ENCODE measurements at regions not wholly inside any gene's neighbourhood (a gene's known extent, or its start where the extent isn't known, plus 50 kb on each side); places are given as distances from the start of the nearest gene placed in this dataset.

- Histone ChIP-seq H3K27me3 (ENCODE audit: insufficient read depth, low read length) (no peaks in the 10 kb centered on the region), H3K27ac (ENCODE audit: low read depth, low read length, poor library complexity, severe bottlenecking) (no peak overlapping the region), H3K4me1 (ENCODE audit: insufficient read depth, low read length, severe bottlenecking) (no peaks in the 10 kb centered on the region), H3K36me3 (ENCODE audit: insufficient read depth, low read length) (no peaks in the 10 kb centered on the region), H3F3A (ENCODE audit: insufficient read depth, low read length) (no peaks in the 10 kb centered on the region), H3K9me2 (ENCODE audit: low read depth, low read length) (no peaks in the 10 kb centered on the region), H2AFZ (ENCODE audit: low read length) (no peak overlapping the region), H3K4me2 (ENCODE audit: low read length) (no peak overlapping the region), H3K9me3 (ENCODE audit: low read length) (no peaks in the 10 kb centered on the region), H4K20me1 (ENCODE audit: insufficient read depth, low read length) (no peaks in the 10 kb centered on the region), H3K9ac (ENCODE audit: low read length) (no peak overlapping the region), H3K4me3 (ENCODE audit: low read depth, low read length, poor library complexity, severe bottlenecking) (no peak overlapping the region), H3K79me2 (ENCODE audit: insufficient read depth, low read length) (no peaks in the 10 kb centered on the region)
- TF ChIP-seq EZH2 (IDR thresholded peaks at IDR 0.05; ENCODE audit: borderline replicate concordance, low read length) (no peak), CTCF (IDR thresholded peaks at IDR 0.05; ENCODE audit: low read length) (no peak)
Observed at GRCh38 chr12:72134246-72135020, 137.7 kb upstream of the TRHDE start.

GRCh38 chr12:72135021-72135301 is 137.2 kb upstream of the TRHDE start:
- Histone ChIP-seq H3K9me2 (ENCODE audit: low read depth, low read length) (no peaks in the 10 kb centered on the region), H4K20me1 (ENCODE audit: insufficient read depth, low read length) (no peaks in the 10 kb centered on the region), H3K27ac (ENCODE audit: low read depth, low read length, poor library complexity, severe bottlenecking) (no peak overlapping the region), H2AFZ (ENCODE audit: low read length) (no peak overlapping the region), H3K79me2 (ENCODE audit: insufficient read depth, low read length) (no peaks in the 10 kb centered on the region), H3K27me3 (ENCODE audit: insufficient read depth, low read length) (no peaks in the 10 kb centered on the region), H3K4me2 (ENCODE audit: low read length) (no peak overlapping the region), H3K4me1 (ENCODE audit: insufficient read depth, low read length, severe bottlenecking) (no peaks in the 10 kb centered on the region), H3K9ac (ENCODE audit: low read length) (no peak overlapping the region), H3F3A (ENCODE audit: insufficient read depth, low read length) (no peaks in the 10 kb centered on the region), H3K4me3 (ENCODE audit: low read depth, low read length, poor library complexity, severe bottlenecking) (no peak overlapping the region), H3K36me3 (ENCODE audit: insufficient read depth, low read length) (no peaks in the 10 kb centered on the region), H3K9me3 (ENCODE audit: low read length) (no peaks in the 10 kb centered on the region)
- no peak for TF ChIP-seq EZH2 (IDR thresholded peaks at IDR 0.05; ENCODE audit: borderline replicate concordance, low read length)

GRCh38 chr12:72136792-72137191 is 135.4 kb upstream of the TRHDE start:
- Histone ChIP-seq H2AFZ (ENCODE audit: low read length) (no peak overlapping the region), H3K27ac (ENCODE audit: low read depth, low read length, poor library complexity, severe bottlenecking) (no peak overlapping the region), H3K36me3 (ENCODE audit: insufficient read depth, low read length) (no peaks in the 10 kb centered on the region), H3K9me3 (ENCODE audit: low read length) (no peaks in the 10 kb centered on the region), H3K9ac (ENCODE audit: low read length) (no peak overlapping the region), H4K20me1 (ENCODE audit: insufficient read depth, low read length) (no peaks in the 10 kb centered on the region), H3K79me2 (ENCODE audit: insufficient read depth, low read length) (no peaks in the 10 kb centered on the region), H3K27me3 (ENCODE audit: insufficient read depth, low read length) (no peaks in the 10 kb centered on the region), H3K4me2 (ENCODE audit: low read length) (no peak overlapping the region), H3K4me1 (ENCODE audit: insufficient read depth, low read length, severe bottlenecking) (no peaks in the 10 kb centered on the region), H3F3A (ENCODE audit: insufficient read depth, low read length) (no peaks in the 10 kb centered on the region), H3K9me2 (ENCODE audit: low read depth, low read length) (no peaks in the 10 kb centered on the region), H3K4me3 (ENCODE audit: low read depth, low read length, poor library complexity, severe bottlenecking) (no peak overlapping the region)
- TF ChIP-seq EZH2 (IDR thresholded peaks at IDR 0.05; ENCODE audit: borderline replicate concordance, low read length) = no peak
- no peak for TF ChIP-seq CTCF (IDR thresholded peaks at IDR 0.05; ENCODE audit: low read length)

- no peak overlapping the region for H3K4me2 ChIP-seq (ENCODE audit: low read length)
- H3K27ac ChIP-seq (ENCODE audit: low read depth, low read length, poor library complexity, severe bottlenecking) = no peak overlapping the region
- no peak overlapping the region for H2AFZ ChIP-seq (ENCODE audit: low read length)
- no peaks in the 10 kb centered on the region for H3F3A ChIP-seq (ENCODE audit: insufficient read depth, low read length)
- TF ChIP-seq EZH2 (IDR thresholded peaks at IDR 0.05; ENCODE audit: borderline replicate concordance, low read length) = no peak
- no peak for TF ChIP-seq CTCF (IDR thresholded peaks at IDR 0.05; ENCODE audit: low read length)
- H3K9ac ChIP-seq (ENCODE audit: low read length) = no peak overlapping the region
- H3K4me1 ChIP-seq (ENCODE audit: insufficient read depth, low read length, severe bottlenecking) = no peaks in the 10 kb centered on the region
- H3K36me3 ChIP-seq (ENCODE audit: insufficient read depth, low read length) = no peaks in the 10 kb centered on the region
- H4K20me1 ChIP-seq (ENCODE audit: insufficient read depth, low read length) = no peaks in the 10 kb centered on the region
- H3K4me3 ChIP-seq (ENCODE audit: low read depth, low read length, poor library complexity, severe bottlenecking) = no peak overlapping the region
- no peaks in the 10 kb centered on the region for H3K27me3 ChIP-seq (ENCODE audit: insufficient read depth, low read length)
- H3K79me2 ChIP-seq (ENCODE audit: insufficient read depth, low read length) = no peaks in the 10 kb centered on the region
- H3K9me3 ChIP-seq (ENCODE audit: low read length) = no peaks in the 10 kb centered on the region
- H3K9me2 ChIP-seq (ENCODE audit: low read depth, low read length) = no peaks in the 10 kb centered on the region
Observed at GRCh38 chr12:72139411-72139810, 132.8 kb upstream of the TRHDE start.

Data from OCI-LY1 (cell line).